Ishikawa (cell line): ENCODE measurements at regions not wholly inside any gene's neighbourhood (a gene's known extent, or its start where the extent isn't known, plus 50 kb on each side); places are given as distances from the start of the nearest gene placed in this dataset.

Experiments used
- CEBPB ChIP-seq: IDR thresholded peaks from 2 replicates; pipeline ENCODE4 v1.6.1; 2012
- CREB1 ChIP-seq: IDR thresholded peaks from 2 replicates; pipeline ENCODE4 v1.6.1; 2012; ENCODE audit warnings: low read depth
- EGR1 ChIP-seq: IDR thresholded peaks from 2 replicates; pipeline ENCODE4 v1.6.1; 2012
- EP300 ChIP-seq: IDR thresholded peaks from 2 replicates; pipeline ENCODE4 v1.6.1; 2012; ENCODE audit warnings: borderline replicate concordance
- FOXM1 ChIP-seq: IDR thresholded peaks from 2 replicates; pipeline ENCODE4 v1.6.1; 2012; ENCODE audit warnings: low read depth, borderline replicate concordance
- NFIC ChIP-seq: IDR thresholded peaks from 2 replicates; pipeline ENCODE4 v1.6.1; 2012
- RAD21 ChIP-seq: IDR thresholded peaks from 2 replicates; pipeline ENCODE4 v1.6.1; 2012; ENCODE audit warnings: low read depth
- TAF1 ChIP-seq: IDR thresholded peaks from 2 replicates; pipeline ENCODE4 v1.6.1; 2012; ENCODE audit warnings: low read depth, mild to moderate bottlenecking
- TCF12 ChIP-seq: IDR thresholded peaks from 2 replicates; pipeline ENCODE4 v1.6.1; 2012; ENCODE audit warnings: low read depth
- TEAD4 ChIP-seq: IDR thresholded peaks from 2 replicates; pipeline ENCODE4 v1.6.1; 2012
- YY1 ChIP-seq: IDR thresholded peaks from 2 replicates; pipeline ENCODE4 v1.6.1; 2012; ENCODE audit warnings: low read depth
- ZBTB7A ChIP-seq: IDR thresholded peaks from 2 replicates; pipeline ENCODE4 v1.6.1; 2012; ENCODE audit warnings: low read depth
- TF ChIP-seq, protein P1 (sequence below): IDR thresholded peaks from 2 replicates; pipeline ENCODE4 v1.6.1; 2012
- TF ChIP-seq, protein P2 (sequence below): IDR thresholded peaks from 2 replicates; pipeline ENCODE4 v1.6.1; 2012; ENCODE audit warnings: low read depth, mild to moderate bottlenecking
- TF ChIP-seq, protein P3 (sequence below): IDR thresholded peaks from 2 replicates; pipeline ENCODE4 v1.6.1; 2012

DNA sequence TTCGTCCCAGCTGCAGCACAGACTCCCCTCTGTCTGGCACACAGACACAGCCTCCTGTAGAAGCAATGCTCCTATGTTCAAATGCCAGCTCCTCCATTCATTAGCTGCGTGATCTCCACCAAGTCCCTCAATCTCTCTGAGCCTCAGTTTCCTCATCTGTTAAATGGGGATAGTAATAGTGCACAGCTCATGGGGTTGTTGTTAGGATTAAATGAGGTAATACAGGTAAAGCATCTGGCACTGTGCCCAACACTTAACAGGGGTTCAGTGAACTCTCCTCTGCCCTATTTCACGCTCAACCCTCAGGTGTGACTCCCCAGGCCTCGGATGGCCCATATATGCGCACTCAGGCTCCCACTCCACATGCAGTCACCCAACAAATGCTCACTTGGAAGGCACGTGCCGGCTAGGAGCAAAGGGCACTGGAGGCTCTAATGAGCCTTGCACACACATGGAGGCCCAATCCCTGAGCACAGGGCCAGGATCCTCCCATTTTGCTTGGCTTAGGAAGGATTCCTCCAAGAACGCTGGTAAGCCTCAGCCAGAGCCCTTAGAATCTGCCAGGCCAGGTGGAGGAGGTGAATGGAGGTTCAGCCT is 176.0 kb upstream of the LINGO1 start:
- no peak for TF ChIP-seq TCF12
- TF ChIP-seq RAD21, result no peak
- TF ChIP-seq ZBTB7A, result no peak
- no peak for TF ChIP-seq CEBPB
- TF ChIP-seq, protein P1, sequence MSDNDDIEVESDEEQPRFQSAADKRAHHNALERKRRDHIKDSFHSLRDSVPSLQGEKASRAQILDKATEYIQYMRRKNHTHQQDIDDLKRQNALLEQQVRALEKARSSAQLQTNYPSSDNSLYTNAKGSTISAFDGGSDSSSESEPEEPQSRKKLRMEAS, result no peak
- TF ChIP-seq, protein P2, sequence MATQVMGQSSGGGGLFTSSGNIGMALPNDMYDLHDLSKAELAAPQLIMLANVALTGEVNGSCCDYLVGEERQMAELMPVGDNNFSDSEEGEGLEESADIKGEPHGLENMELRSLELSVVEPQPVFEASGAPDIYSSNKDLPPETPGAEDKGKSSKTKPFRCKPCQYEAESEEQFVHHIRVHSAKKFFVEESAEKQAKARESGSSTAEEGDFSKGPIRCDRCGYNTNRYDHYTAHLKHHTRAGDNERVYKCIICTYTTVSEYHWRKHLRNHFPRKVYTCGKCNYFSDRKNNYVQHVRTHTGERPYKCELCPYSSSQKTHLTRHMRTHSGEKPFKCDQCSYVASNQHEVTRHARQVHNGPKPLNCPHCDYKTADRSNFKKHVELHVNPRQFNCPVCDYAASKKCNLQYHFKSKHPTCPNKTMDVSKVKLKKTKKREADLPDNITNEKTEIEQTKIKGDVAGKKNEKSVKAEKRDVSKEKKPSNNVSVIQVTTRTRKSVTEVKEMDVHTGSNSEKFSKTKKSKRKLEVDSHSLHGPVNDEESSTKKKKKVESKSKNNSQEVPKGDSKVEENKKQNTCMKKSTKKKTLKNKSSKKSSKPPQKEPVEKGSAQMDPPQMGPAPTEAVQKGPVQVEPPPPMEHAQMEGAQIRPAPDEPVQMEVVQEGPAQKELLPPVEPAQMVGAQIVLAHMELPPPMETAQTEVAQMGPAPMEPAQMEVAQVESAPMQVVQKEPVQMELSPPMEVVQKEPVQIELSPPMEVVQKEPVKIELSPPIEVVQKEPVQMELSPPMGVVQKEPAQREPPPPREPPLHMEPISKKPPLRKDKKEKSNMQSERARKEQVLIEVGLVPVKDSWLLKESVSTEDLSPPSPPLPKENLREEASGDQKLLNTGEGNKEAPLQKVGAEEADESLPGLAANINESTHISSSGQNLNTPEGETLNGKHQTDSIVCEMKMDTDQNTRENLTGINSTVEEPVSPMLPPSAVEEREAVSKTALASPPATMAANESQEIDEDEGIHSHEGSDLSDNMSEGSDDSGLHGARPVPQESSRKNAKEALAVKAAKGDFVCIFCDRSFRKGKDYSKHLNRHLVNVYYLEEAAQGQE, result no peak
- TF ChIP-seq CREB1, result no peak
- no peak for TF ChIP-seq EGR1
- TF ChIP-seq, protein P3, sequence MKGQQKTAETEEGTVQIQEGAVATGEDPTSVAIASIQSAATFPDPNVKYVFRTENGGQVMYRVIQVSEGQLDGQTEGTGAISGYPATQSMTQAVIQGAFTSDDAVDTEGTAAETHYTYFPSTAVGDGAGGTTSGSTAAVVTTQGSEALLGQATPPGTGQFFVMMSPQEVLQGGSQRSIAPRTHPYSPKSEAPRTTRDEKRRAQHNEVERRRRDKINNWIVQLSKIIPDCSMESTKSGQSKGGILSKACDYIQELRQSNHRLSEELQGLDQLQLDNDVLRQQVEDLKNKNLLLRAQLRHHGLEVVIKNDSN, result no peak
- TF ChIP-seq NFIC, result no peak
- no peak for TF ChIP-seq TAF1
- TF ChIP-seq EP300, result no peak
- TF ChIP-seq TEAD4, result no peak
- no peak for TF ChIP-seq FOXM1
- no peak for TF ChIP-seq YY1

DNA sequence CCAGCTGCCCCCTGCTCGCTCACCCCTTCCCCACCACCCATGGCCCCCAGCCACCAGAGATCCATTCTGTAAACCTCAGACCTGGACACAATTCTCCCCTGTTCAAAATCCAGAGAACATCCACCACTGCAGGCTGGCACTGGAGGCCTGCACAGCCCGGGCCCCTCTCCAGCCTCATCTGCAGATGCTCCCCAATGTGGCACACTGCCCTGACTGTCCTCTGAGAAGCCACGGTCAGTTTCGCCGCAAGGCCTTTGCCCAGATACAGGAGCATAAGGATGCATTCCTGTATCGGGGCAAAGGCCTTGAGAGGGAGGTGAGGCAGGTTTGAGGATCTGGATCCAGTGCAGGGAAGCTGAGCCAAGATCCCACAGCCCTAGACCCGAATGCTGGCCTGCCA is 175.4 kb upstream of the LINGO1 start:
- no peak for TF ChIP-seq EGR1
- TF ChIP-seq RAD21, result no peak
- TF ChIP-seq NFIC, result no peak
- TF ChIP-seq ZBTB7A, result no peak
- TF ChIP-seq CEBPB, result no peak
- TF ChIP-seq, protein P2, result no peak
- no peak for TF ChIP-seq FOXM1
- TF ChIP-seq, protein P3, result no peak
- TF ChIP-seq TEAD4, result no peak
- TF ChIP-seq CREB1, result no peak
- TF ChIP-seq YY1, result no peak
- TF ChIP-seq, protein P1, result no peak
- no peak for TF ChIP-seq EP300
- TF ChIP-seq TCF12, result no peak
- no peak for TF ChIP-seq TAF1

DNA sequence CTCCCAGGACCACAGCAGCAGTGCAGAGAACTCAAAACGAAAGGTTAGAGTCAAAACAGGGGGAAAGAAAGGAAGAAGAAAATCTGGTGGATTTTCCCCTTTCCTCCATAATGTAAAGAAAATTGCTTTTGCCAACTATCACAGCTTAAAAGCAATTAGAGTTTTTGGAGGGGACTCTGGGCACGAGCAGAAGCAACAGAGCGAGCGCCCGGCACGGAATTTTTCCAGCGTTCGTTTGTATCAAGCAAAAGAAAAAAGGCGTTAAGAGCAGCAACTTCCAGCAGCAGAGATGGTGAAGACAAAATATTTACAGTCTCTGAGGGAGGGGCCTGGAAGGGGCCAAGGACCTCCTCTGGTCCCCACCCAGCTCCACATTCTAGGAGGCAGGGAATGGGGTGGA is 174.9 kb upstream of the LINGO1 start:
- TF ChIP-seq TEAD4, result no peak
- TF ChIP-seq, protein P3, result no peak
- TF ChIP-seq, protein P1, result no peak
- no peak for TF ChIP-seq RAD21
- TF ChIP-seq EGR1, result no peak
- no peak for TF ChIP-seq ZBTB7A
- no peak for TF ChIP-seq CREB1
- TF ChIP-seq TAF1, result no peak
- TF ChIP-seq, protein P2, result no peak
- TF ChIP-seq CEBPB, result no peak
- TF ChIP-seq NFIC, result no peak

DNA sequence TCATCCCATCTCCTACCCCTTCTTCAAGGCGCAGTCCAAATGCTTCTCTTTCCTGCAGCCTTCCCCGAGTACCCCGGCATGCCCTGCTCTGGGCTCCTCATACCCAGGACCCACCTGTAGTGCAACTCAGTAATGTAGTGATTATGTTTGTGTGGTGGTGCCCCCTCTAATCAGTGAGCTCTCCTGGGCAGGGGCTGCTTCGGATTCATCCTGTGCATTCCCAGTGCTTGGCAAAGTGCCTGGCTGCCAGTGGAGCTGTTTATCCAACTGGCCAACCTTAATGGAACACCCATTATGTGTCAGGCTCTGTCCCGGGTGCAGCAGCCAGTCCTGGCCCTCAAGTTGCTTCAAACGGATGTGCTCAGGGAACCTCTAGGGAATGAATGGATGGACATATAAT is 174.4 kb upstream of the LINGO1 start:
- TF ChIP-seq TCF12, result no peak
- TF ChIP-seq, protein P2, result no peak
- no peak for TF ChIP-seq RAD21
- TF ChIP-seq, protein P1, result no peak
- no peak for TF ChIP-seq EGR1
